ENCODE measurements at regions not wholly inside any gene's neighbourhood (a gene's known extent, or its start where the extent isn't known, plus 50 kb on each side); places are given as distances from the start of the nearest gene placed in this dataset.

GRCh38 chr2:128797937-128798336 lies 479.3 kb upstream of the HS6ST1 start:
- Mint-ChIP-seq H3K27me3 (no peaks in the 10 kb centered on the region), H3K4me1 (peaks cover 11% of the 10 kb centered on the region), H3K4me3 (no peak overlapping the region), H3K27ac (no peak overlapping the region), H3K9me3 (no peaks in the 10 kb centered on the region), H3K36me3 (no peaks in the 10 kb centered on the region)
- ATAC-seq, result peak; percentile 24

DNA sequence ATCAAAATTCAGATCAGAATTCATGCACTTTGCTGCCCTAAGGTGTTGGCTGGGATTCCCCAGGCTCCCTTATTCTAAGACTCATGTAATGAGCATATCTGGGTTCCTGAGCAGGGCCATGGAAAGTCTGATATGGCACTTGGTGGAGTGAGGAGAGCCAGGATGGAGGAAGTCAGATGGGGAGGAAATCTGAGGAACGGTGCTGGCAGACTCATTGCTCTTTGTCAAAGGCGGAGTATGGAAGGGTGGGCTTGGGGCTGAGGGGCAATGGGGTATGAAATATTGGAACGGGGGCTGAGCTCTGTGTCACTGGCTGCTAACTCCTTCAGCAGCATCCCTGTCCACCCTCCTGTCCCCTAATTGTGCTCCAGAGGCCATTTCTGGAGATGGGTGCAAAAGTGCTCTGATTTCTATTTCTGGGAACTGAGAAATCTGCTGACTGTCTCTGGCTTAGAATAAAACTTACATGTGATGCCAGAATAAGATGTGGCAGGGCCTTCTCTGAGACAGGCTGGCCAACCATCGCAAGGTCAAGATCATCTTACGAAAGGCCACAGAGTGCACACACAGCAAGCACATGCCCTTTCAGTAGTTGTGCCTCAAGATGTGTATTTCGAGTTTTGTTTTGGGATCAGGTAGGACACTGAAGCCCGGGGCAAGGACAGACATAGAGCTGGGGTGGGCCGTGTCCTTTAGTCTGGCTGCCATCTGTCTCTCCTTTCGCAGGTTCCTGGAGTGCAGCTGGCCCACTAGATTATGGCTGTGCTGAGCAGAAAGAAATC lies 480.0 kb upstream of the HS6ST1 start:
- Mint-ChIP-seq H3K27ac (no peak overlapping the region), H3K27me3 (no peaks in the 10 kb centered on the region), H3K4me3 (no peak overlapping the region), H3K4me1 (peaks cover 11% of the 10 kb centered on the region), H3K36me3 (no peaks in the 10 kb centered on the region), H3K9me3 (no peaks in the 10 kb centered on the region)
- no peak for ATAC-seq

DNA sequence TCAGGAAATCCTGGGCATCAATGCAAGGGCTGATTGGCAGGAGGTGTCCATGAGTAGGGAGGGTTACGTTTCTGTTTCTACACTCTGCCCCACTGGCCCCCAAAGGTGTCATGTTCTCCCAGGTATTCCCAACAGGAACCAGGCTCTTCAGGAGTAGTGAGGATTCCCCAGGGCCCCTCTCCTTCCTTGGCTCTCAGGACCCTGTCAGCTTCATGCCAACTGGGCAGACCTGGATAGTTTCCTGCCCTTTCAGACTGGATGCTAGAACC lies 480.6 kb upstream of the HS6ST1 start:
- Mint-ChIP-seq H3K4me1 (peaks cover 11% of the 10 kb centered on the region), H3K4me3 (no peak overlapping the region), H3K27me3 (no peaks in the 10 kb centered on the region), H3K27ac (no peak overlapping the region), H3K9me3 (no peaks in the 10 kb centered on the region), H3K36me3 (no peaks in the 10 kb centered on the region)
- no peak for ATAC-seq

DNA sequence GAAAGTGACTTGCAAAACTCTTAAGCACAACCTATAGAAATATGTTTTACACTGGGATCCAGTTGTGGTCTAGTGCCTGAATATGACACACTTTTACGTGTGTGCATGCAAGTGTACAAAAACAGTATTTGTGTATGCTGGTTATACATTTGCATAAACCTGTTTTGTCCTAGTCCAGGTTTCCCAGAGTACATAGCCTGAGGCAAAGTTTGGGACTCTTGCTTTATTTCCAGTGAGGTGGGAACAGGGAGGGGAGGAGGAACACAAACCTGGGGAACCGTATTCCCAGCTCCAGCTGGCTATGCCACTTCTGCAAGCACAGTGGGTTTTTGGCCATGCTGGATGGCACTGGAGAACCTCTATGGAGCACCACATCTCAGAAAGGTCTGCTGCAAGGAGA lies 481.1 kb upstream of the HS6ST1 start:
- Mint-ChIP-seq H3K27ac (no peak overlapping the region), H3K4me3 (no peak overlapping the region), H3K36me3 (no peaks in the 10 kb centered on the region)

DNA sequence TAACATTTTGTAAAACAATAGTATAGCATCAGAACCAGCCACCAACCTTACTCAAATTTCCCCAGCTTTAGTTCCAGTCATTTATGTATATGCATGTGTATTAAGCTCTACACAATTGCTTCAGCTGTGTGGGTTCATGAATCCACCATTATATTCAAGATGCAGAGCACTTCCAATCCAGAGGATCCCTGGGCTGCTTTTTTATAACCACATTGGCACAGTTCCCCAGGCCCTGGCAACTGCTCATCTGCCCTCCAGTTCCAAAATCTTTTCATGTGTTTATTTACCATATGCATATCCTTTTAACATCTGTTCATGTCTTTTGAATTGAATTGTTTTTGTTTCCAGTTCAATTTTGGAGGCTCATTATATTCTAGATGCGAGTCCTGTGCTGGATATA lies 482.9 kb upstream of the HS6ST1 start:
- H3K4me1 Mint-ChIP-seq, result peaks cover 11% of the 10 kb centered on the region
- no peak overlapping the region for H3K27ac Mint-ChIP-seq
- H3K9me3 Mint-ChIP-seq, result no peaks in the 10 kb centered on the region
- H3K4me3 Mint-ChIP-seq, result no peak overlapping the region
- no peaks in the 10 kb centered on the region for H3K36me3 Mint-ChIP-seq
- ATAC-seq, result no peak
- no peaks in the 10 kb centered on the region for H3K27me3 Mint-ChIP-seq

More for the DNA sequence above, 481.1 kb upstream of the HS6ST1 start:
- Mint-ChIP-seq H3K9me3 (no peaks in the 10 kb centered on the region), H3K27me3 (no peaks in the 10 kb centered on the region), H3K4me1 (peaks cover 11% of the 10 kb centered on the region)
- no peak for ATAC-seq

DNA sequence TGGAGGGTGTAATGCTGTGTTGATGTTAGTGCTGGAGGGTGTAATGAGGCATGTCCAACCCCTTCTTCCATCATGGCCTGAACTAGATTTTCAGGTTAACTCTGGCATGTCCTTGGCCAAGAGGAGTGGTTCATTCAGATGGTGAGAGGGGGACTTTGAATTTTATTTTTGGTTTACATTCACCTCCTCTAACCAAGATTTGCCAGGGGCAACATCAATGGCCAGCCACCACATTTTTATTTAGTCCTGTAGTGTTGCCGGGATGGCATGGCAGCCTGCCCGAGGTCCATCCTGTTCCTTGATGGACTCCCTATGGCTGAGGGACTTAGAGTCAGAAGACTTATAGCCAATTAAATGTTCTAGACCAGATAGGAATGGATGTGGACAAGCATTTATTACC lies 484.6 kb upstream of the HS6ST1 start:
- Mint-ChIP-seq H3K4me1 (peaks cover 3% of the 10 kb centered on the region), H3K4me3 (no peak overlapping the region), H3K36me3 (no peaks in the 10 kb centered on the region), H3K9me3 (peaks cover 6% of the 10 kb centered on the region), H3K27me3 (no peaks in the 10 kb centered on the region), H3K27ac (no peak overlapping the region)
- peak; percentile 18 for ATAC-seq

- ATAC-seq, result no peak
- no peaks in the 10 kb centered on the region for H3K36me3 Mint-ChIP-seq
- H3K27ac Mint-ChIP-seq, result no peak overlapping the region
- H3K4me3 Mint-ChIP-seq, result no peak overlapping the region
- no peaks in the 10 kb centered on the region for H3K27me3 Mint-ChIP-seq
- no peaks in the 10 kb centered on the region for H3K4me1 Mint-ChIP-seq
- peaks cover 6% of the 10 kb centered on the region for H3K9me3 Mint-ChIP-seq
Observed at GRCh38 chr2:128805237-128805636, 486.6 kb upstream of the HS6ST1 start.

- no peak for ATAC-seq
- Mint-ChIP-seq H3K27ac (no peak overlapping the region), H3K27me3 (no peaks in the 10 kb centered on the region), H3K36me3 (no peaks in the 10 kb centered on the region), H3K4me3 (no peak overlapping the region), H3K9me3 (peaks cover 10% of the 10 kb centered on the region), H3K4me1 (no peaks in the 10 kb centered on the region)
Observed at GRCh38 chr2:128805918-128806317, 487.2 kb upstream of the HS6ST1 start.

- Mint-ChIP-seq H3K27me3 (peaks cover 2% of the 10 kb centered on the region), H3K27ac (no peak overlapping the region), H3K4me1 (no peaks in the 10 kb centered on the region), H3K36me3 (no peaks in the 10 kb centered on the region), H3K4me3 (no peak overlapping the region), H3K9me3 (peaks cover 10% of the 10 kb centered on the region)
- ATAC-seq, result no peak
Observed at GRCh38 chr2:128807317-128807716, 488.6 kb upstream of the HS6ST1 start.

- Mint-ChIP-seq H3K36me3 (no peaks in the 10 kb centered on the region), H3K4me3 (no peak overlapping the region), H3K4me1 (no peaks in the 10 kb centered on the region), H3K27ac (no peak overlapping the region), H3K27me3 (peaks cover 16% of the 10 kb centered on the region), H3K9me3 (peaks cover 10% of the 10 kb centered on the region)
- no peak for ATAC-seq
Observed at GRCh38 chr2:128808462-128809258, 490.0 kb upstream of the HS6ST1 start.

GRCh38 chr2:128809259-128809636 lies 490.6 kb upstream of the HS6ST1 start:
- no peak for ATAC-seq
- Mint-ChIP-seq H3K4me1 (no peaks in the 10 kb centered on the region), H3K9me3 (peaks cover 10% of the 10 kb centered on the region), H3K27ac (no peak overlapping the region), H3K36me3 (no peaks in the 10 kb centered on the region), H3K27me3 (peaks cover 22% of the 10 kb centered on the region), H3K4me3 (no peak overlapping the region)

DNA sequence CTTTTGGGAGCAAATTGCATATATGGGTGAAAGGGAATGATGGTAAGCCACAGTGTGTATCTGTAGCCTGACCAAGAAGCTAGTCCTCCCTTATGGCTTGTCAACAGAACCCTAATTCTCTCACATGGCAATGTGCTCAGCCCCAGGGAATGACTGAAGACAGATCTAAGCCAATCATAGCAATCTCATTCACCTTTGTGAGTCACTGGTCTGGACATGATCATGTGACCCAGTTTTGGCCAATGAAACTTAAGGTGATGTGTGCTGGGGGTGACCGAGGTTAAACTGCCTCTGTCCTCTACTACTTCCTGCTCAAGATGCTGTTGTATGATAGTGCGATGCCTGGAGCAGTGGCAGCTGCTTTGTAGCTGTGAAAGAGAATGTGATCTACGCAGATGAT lies 491.2 kb upstream of the HS6ST1 start:
- Mint-ChIP-seq H3K9me3 (peaks cover 10% of the 10 kb centered on the region), H3K27me3 (peaks cover 25% of the 10 kb centered on the region), H3K4me3 (no peak overlapping the region), H3K36me3 (no peaks in the 10 kb centered on the region), H3K4me1 (no peaks in the 10 kb centered on the region), H3K27ac (no peak overlapping the region)
- ATAC-seq, result no peak

DNA sequence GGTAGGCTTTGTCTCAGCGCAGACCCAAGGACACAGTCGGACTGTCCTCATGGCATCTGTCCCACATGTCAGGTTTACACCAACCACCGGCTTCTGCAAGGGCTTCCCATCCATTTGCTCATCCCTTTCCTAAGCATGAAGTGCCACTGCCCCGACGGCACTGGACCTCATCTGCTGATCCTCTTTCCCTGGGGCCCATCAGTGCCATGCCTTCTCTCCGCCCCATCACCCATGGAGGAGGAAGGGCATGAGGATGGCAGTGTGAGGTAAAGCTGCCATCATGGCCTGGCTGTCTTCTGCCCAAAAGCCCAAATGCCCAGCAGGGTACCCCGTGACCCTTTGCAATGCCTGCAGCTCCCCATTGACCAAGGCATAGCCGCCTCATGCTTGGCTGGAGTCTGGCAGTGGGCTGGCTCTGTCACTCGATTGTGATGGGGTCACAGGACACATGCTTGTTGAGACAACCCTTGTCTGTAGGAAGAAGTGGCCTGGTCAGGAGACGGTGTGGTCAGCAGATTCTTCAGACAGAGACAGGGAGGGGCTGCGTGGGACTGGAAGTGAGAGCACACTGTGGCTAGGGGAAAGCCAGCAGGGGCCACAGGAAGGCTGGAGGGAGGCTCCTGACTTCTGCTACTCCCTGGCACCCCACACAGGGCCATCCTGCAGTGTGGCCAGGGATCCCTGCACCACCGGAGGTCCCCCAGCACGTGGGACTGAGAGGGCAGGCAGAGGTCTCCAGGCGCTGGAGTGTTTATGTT lies 493.7 kb upstream of the HS6ST1 start:
- Mint-ChIP-seq H3K4me1 (no peaks in the 10 kb centered on the region), H3K36me3 (no peaks in the 10 kb centered on the region), H3K27me3 (peaks cover 25% of the 10 kb centered on the region), H3K27ac (no peak overlapping the region), H3K9me3 (peaks cover 9% of the 10 kb centered on the region), H3K4me3 (no peak overlapping the region)
- no peak for ATAC-seq

DNA sequence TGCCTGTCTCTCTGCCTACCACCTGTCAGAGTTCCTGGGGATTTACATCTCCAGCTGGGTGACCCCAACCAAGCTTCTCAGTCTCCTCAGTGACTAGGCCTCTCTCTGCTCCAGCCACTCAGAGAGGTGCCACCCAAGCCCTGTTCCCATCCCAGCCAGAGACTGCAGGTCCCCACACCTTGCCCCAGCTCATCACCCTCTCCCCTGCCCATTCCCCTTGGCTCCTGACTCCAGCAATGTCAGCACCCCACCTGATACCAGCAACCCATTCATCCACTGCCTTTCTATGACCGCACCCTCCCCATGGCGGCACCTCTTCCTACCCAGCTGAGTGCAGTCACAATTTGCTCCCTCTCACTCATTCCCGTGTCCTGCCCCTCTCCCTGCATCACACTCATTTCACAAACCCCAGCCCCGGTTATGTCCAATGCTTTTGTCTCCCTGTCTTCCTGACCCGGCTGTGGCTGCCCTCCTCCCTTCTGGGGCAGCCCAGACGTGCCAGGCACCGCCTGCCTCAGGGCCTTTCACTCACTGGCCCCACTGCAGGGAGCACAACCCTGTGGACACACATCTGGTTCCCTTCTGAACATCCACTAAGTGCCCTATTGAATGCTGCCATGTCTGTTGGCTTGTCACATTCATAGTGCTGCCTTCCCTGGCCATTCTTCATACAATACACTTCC lies 494.8 kb upstream of the HS6ST1 start:
- no peak overlapping the region for H3K27ac Mint-ChIP-seq
- peaks cover 25% of the 10 kb centered on the region for H3K27me3 Mint-ChIP-seq
- no peak for ATAC-seq
- no peak overlapping the region for H3K4me3 Mint-ChIP-seq
- H3K4me1 Mint-ChIP-seq, result no peaks in the 10 kb centered on the region
- H3K9me3 Mint-ChIP-seq, result peaks cover 4% of the 10 kb centered on the region
- no peaks in the 10 kb centered on the region for H3K36me3 Mint-ChIP-seq

GRCh38 chr2:128815248-128815647 lies 496.6 kb upstream of the HS6ST1 start:
- no peak for ATAC-seq
- Mint-ChIP-seq H3K36me3 (no peaks in the 10 kb centered on the region), H3K4me3 (no peak overlapping the region), H3K4me1 (no peaks in the 10 kb centered on the region), H3K27ac (no peak overlapping the region), H3K9me3 (peaks cover 4% of the 10 kb centered on the region), H3K27me3 (peaks cover 37% of the 10 kb centered on the region)

Measured in stimulated activated memory B cell treated with anti-CD40 and anti-IgM and Interleukin-4, amounts not matched to agents 10 μg/mL and 1 μg/mL and 100 μg/mL, for 72 hours (primary cell).